GM18520 (cell line): ENCODE measurements at regions not wholly inside any gene's neighbourhood (a gene's known extent, or its start where the extent isn't known, plus 50 kb on each side); places are given as distances from the start of the nearest gene placed in this dataset.
"Not testable (repeated sequence)": the region's sequence is repeated elsewhere in the genome, so short reads cannot be mapped to it uniquely, and the experiment has no call there.

Source experiments
- ATAC-seq: cut with Tn5 transposase; IDR thresholded peaks from one replicate; pipeline ENCODE4 v1.9.1; 2021; ENCODE audit not compliant: unreplicated experiment

DNA sequence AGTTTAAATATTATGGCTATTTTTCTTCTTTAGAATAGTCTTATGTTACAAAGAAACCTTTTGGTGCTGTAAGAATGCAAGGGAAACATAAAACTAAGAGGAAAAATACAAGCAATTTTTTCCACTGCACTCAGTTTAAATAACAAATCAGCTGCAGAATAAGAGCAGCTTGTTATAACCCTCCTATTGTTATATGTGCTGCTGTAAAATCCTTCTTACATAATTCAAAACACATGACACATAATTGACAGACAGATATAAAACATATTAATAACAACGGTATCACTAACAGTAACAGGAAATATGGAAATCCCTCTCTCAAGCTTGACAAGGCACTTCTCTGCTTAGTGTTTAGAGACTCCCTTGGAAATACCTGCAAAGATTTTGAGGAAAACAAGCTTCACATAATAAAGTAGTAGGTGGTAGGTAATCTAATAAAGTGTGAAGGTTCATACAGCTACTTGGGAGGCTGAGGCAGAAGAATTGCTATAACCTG is 385.3 kb upstream of the HS3ST1 start:
- no peak for ATAC-seq

DNA sequence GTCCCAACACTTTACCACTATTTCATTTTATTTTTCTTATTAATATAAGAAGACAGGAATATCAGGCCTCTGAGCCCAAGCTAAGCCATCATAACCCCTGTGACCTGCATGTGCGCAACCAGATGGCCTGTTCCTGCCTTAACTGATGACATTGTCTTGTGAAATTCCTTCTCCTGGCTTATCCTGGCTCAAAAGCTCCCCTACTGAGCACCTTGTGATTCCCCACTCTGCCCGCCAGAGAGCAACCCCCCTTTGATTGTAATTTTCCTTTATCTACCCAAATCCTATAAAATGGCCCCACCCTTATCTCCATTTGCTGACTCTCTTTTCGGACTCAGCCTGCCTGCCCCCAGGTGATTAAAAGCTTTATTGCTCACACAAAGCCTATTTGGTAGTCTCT is 382.8 kb upstream of the HS3ST1 start:
- not testable (repeated sequence) for ATAC-seq

DNA sequence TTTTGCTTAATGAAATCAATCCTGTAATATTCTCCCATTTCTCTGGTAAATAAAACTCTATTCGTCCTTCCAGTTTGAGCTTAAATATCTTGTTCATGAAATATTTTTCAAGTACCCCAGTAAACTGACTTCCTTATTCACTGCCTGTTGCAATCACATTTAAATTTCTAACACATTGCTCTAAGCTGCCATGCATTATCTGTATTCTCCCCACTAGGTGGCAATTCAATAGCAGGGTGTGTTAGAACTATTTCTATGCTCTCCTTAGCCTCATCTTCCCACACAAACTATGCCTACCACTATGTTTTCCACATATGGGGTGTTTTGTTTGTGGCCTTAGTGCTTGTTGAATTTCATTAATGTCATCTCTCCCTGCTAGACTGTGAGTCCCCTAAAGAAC is 377.1 kb upstream of the HS3ST1 start:
- ATAC-seq: no peak

DNA sequence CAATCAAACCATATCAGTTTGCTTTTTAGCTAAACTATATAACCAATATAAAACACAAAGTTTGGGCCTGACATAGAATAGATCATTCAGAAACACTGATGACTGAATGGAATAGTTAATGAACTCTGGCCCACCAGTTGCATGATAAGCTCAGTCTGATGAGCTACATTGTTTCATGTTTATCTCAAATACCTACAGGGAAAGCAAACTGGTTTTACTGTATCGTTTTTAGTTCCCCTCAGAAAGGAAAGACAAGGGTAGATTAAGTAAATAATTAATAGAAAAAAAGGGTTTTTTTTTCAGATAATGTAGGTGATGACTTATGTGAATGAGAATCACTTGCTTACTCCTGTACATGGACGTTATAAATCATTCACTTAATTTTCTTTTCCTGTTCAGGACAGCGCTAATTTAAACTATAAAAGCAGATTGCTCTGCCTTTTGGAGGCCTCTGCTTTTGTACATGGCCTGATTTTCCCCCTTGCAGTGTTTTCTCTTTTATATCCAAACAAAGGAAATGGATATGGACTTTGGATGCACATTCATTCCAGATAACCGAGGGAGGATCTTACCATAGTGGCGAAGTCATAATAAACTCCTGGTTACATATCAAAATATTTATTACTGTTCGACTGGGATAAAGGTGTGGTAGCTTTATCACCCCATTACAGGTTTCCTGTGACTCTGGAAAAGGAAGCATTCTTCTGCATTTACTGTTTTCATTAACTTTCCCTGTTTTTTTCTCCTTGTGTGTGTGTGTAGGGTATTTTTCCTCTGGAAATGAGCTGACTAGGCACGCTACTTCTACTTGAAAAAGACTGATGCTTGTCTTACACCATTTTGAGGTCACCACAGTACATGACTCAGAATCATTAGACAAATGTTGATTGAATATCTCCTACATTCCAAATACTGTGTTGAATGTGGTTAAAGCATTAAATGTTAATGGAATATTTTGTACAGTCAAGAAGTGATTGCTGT is 373.1 kb upstream of the HS3ST1 start:
- ATAC-seq: no peak

DNA sequence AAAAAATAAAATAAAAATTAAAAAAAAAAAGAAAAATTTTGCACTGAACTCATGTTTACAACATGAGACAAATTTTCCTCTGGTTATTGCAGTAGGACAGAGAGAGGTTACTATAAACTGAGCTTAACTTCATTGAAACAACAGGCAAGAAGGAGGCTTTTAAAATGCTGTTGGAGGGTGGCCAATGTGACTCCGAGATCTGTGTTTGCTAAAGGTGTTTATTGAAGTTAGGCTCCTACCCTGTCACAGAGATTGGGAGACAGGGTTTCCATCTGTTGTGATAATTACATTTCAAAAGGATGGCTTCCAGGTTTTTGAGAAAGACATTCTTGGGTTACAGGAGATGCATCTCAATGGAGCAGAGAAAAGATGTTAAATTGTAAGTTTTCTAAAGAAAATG is 370.5 kb upstream of the HS3ST1 start:
- no peak for ATAC-seq

DNA sequence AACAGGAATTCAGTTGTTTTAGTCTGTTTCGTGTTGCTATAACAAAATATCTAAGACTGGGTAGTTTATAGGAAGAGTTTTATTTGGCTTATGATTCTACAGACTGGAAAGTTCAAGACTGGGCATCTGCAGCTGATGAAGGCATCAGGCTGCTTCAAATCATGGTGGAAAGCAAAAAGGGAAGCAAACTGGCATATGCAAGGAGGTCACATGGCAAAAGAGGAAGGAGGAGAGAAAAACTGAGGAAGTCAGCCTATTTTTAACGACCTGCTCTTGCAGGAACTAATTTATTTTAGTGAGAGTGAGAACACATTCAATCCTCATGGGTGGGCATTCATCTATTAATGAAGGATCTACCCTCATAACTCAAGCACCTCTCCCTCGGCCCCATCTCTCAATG is 363.1 kb upstream of the HS3ST1 start:
- no peak for ATAC-seq

DNA sequence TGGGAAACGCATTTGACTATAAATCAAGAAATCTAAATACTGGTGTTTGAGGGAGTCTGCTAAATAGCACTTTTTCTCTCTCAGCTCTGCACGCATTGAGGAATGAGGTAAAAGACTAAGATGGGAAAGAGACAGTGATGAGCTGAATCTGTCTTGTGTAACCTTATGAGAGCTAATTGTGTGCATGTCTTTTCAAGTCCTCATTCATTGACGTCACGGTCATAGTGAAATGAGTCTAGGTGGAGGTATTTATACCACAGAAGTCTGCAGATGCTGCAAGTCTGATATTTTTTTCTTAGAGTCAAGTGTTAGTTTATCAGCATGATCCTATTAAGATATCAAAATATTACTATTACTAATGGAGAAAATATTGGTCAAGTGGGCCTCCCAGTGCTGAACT is 361.5 kb upstream of the HS3ST1 start:
- ATAC-seq: no peak

DNA sequence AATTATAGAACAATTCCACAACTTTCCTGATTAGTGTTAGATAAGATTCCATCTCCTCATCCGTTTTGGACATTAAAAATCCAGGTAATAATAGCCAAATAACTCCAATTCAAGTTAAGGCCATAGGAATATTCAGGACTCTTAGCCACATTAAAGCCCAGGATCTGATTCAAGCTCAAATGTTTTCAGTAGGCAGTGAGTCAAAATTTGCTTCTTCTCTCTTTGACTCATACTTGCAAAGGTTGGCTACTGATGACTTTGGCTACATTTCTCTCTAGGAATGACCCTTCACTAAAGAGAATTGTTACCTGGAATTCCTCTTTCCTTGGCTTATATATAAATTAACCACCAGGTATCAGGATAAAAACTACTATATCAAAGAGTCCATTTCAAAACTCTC is 354.9 kb upstream of the HS3ST1 start:
- ATAC-seq: no peak

DNA sequence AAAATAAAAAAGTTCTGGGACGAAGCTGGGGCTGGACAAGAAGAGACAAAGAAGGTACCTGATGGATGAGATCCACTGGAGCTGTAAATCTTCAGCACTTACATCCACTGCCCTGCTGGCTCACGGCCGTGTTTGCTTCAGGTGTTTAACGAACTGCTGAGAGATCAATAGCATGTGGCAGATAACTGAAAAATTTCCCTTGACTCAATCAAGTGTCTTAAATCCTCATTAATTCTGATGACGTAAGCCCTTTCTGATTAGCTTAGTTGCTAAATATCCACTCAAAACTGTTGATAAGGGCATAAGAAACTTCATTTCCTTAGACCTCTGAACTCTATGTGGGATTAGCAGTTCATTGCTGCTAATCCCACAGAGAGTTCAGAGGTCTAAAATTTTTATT is 354.2 kb upstream of the HS3ST1 start:
- no peak for ATAC-seq

DNA sequence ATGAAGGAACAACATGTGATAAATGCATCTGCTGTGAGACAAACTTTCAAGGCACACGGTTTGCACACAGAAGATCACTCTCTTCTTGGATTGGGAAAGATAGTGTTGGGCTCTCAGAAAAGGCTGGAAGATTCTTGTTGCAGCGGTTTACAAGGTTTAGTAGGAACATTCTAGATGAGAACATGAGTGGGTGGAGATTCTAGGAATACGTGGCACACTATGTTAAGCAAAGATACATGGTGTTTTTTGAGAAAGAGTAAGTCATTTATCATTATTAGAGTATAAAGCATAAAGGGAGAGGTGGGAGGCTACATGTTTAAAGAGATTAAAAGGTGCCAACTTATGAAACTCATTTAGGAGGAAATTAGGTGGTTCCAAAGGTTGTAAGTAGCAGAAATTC is 348.8 kb upstream of the HS3ST1 start:
- ATAC-seq: no peak

DNA sequence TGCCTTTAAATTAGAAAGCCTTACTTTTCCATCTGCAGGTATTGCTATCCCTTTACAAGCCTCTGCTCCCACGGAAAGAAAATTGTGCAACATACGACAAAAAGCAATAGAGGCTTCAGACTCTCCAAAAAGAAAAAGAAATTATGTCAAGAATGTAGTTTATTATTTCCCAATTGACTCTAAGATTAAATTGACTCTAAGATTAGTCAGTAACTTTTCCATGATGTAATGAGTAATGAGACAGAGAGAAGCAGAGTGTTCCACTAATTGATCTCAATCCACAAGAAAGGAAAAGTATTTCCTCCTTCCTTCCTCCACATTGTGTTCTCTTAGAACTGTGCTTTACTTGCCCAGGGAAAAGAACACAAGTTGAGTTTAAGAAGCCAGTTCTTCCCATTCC is 345.7 kb upstream of the HS3ST1 start:
- no peak for ATAC-seq

DNA sequence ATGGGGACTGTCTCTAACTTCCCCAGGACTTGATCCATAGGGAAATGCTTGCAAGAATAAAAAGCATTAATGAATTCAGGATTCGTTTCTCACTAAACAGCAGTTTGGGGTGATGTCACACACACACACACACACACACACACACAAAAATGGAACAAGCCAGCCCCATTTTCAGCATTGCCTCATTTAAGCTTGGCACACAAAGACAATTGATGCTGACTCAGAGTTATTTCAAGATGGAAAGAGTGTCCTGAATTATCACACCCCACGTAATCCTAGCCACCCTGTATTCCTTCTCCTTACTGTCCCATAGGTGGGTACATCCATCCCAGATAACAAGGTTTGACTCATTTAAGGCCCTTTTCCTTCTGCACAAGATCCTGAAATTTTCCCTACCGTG is 345.1 kb upstream of the HS3ST1 start:
- no peak for ATAC-seq

DNA sequence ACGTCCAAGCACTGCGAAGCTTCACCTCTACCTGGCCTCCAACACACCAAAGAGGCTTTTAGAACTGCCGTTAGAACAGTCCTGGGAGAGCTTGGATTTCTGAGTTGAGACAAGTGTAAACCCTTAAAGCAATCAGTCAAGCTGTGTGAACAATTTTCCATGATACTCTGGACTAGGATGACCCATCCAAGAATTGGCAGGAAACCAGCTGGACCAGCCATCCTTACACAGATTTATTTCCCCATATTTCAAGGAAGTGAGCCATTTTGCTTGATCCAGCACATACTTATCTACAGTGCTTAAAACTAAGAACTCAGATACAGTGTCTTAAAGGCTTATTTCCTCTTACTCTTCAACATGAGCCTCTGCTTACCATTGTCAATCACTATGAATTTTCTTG is 340.7 kb upstream of the HS3ST1 start:
- no peak for ATAC-seq

DNA sequence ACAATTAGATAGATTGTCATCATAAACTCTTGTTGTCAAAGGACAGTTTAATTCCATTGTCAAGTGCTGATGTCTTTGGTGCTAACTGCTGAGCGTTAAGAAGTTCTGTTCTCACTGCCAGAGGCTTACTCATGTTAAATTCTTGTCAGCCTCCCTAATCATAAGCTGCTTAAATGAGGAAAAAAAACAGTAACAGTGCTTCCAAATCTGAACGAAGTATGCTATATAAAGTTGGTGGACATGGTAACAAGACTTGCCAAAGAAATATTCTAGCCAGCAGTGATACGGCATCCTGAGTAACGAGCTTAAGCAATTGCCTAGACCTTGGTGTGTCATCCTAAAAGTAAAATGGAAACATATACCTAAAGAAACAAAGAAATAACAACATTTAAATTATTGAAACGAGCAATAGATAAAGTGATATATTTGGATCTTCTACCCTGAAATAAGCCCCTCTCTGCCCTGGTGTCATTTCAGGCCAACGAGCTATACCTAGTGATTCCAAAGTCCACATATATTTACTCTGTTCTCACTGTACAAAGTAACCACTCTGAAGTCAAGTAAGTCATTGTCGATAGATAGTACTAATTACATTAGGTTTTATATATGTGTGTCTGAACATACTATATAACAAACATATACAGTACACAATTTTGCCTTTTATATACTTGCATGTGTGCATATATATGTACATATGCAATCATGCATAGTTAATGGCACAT is 339.7 kb upstream of the HS3ST1 start:
- no peak for ATAC-seq

DNA sequence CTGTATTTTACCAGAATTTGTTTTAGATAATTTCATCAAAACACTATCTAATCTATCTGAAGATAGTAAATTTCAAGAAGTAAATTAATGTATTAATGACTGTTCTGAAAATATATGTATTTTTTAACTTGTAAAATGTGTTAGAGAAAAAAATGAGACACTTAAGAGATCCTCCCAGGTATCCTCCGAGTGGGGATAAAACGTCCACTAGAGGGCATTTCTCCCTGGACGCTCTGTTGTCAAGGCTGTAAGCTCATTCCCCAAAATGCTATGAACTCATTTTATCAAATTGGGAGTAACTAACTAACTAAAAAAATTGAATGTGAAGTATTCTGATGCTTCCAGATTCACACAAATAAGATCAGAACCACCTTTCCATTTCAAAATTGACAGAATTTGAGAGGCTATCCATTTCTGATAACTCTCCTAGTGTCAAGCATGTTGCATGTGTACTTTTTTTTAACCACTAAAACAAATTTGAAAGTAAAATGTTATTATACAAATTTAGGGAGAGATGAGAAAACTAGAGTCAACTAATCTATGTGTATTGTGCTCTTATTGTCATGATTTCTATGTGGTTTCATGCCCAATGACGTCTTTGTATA is 337.3 kb upstream of the HS3ST1 start:
- peak; percentile 66 for ATAC-seq

DNA sequence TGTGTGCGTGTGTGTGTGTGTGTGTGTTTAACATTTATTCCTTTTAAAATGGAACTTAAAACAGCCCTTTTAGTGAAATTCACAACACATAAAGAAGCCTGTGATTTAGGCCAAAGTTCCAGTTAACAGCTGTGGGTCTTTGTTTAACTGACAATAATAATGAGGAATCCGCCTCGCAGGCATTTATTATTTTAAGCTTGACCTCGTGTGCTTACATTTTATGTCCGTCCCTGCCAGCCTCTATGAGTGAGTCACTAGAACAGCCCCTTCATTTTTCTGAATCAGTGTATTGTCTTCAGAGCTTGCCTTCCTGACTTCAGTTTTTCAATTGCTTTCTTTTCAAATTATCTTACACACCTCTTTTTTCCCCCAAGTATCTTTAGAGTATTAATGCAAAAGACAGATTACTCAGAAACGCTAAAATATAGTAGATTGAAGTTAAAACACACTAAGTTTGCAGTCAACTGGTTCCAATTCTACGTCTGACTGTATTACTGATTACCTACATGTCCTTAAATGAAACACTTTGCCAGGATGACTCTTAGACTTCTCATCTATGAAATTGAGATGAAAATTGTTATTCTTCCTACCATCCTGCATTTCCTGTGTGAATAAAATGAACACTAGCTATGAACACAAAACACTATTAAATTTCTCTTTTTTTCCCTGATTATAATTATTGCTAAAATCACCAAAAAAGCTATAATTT is 319.6 kb upstream of the HS3ST1 start:
- ATAC-seq: no peak

DNA sequence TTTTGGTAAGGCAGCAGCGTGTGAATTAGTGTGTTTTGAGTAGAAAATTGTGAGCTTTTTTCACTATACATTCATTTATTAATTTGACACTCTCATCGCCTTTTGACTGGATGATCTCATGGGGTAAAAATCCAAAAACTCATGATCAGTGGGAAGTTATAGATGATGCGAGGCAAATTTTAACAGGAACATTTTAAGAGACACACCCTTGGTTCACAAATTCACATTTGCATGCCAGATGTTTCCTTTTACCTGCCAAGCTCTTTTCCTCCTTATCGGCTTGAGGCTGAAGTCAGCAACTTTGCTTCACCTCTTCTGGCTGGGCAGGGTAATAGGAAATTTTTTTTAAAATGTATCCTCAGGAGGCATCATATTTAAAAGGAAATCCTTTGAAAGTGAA is 318.0 kb upstream of the HS3ST1 start:
- no peak for ATAC-seq

DNA sequence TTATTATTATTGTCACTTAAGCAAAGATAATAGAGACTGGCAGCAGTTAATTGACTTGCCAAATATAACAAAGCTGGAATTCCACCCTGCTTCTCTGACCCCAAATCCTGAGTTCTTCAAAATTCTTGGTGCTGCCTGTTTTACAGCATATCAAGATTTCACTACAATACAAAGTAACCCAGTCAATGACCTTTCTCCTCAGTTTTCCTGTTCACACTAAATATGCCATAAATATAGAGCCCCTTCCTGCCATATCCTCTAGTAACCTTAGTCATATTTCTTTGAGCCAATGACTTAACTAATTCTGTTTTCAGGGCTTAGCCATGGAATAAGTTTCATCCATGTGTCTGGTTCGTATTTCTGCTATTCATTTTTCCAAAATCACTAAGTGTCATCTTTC is 315.3 kb upstream of the HS3ST1 start:
- ATAC-seq: no peak

DNA sequence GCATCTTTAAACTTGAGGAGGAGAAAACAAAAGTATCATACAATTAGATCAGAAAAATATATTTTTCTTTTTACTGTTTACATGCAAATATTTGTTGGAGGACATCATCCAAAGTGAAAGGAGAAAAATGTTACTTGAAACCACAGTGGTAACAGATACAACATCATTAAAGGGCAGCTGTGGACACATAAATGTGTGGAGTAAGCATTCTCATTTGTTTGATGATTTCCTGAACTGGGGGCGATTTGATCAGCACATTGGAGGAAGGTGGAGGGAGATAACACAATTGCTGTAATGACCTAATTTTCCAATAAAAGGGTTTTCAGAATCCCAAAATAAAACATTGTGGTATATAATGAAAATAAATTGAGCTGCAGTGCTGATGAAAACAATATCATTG is 314.5 kb upstream of the HS3ST1 start:
- ATAC-seq: no peak

DNA sequence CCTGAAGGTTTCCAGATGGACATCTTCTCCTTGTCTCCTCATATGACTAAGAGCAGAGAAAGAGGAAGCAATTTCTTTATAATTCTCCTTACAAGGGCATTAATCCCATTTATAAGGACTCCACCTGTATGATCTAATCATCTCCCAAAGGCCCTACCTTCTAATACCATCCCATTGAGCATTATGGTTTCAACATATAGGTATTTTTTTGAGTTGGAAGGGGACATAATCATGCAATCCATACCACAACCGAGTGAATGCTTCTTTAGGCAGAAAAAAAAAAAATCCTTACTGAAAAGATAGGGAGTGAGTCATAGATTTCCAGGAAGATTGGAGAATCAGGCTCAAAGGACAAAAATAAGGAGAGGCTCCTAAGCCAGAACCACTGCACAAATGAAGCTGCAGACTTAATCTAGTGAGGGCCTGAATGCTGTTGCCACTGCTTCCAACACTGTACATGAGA is 312.5 kb upstream of the HS3ST1 start:
- ATAC-seq: no peak

DNA sequence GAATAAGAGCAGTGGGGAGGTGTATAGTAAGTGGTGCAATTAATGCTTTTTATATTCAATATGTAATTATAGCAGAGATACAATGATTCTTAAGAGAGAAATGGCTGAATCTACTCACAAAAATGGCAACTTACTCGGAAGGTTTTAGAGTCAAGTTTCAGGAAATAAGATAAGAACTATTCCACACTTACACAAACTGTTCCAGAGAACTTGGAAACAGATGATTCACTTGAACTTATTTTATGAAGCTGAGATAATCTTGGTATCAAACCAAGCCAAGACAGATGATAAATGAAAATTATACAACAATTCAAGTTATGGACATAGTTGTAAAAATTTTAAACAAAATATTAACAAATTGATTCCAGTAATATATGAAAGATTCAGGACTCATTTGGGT is 311.3 kb upstream of the HS3ST1 start:
- no peak for ATAC-seq
